Muscle layer of colon (tissue), 2 donors: ENCODE measurements at regions not wholly inside any gene's neighbourhood (a gene's known extent, or its start where the extent isn't known, plus 50 kb on each side); places are given as distances from the start of the nearest gene placed in this dataset.
"Not testable (repeated sequence)": the region's sequence is repeated elsewhere in the genome, so short reads cannot be mapped to it uniquely, and the experiment has no call there.

Experiments used
- H3K27ac ChIP-seq: one replicate; pipeline ENCODE4 v1.7.0; 2013; ENCODE audit warnings: low read depth, mild to moderate bottlenecking, low read length, moderate library complexity
- H3K27me3 ChIP-seq, 2 donors: one replicate each; pipeline ENCODE4 v1.7.0; 2013; ENCODE audit warnings: low read length in 2 of 2, mild to moderate bottlenecking in 2 of 2; ENCODE audit not compliant: insufficient read depth in 2 of 2, control insufficient read depth in 1 of 2
- H3K36me3 ChIP-seq: one replicate; pipeline ENCODE4 v1.7.0; 2013; ENCODE audit warnings: mild to moderate bottlenecking, low read length; ENCODE audit not compliant: insufficient read depth
- H3K4me1 ChIP-seq: one replicate; pipeline ENCODE4 v1.7.0; 2013; ENCODE audit warnings: mild to moderate bottlenecking, low read length; ENCODE audit not compliant: insufficient read depth
- H3K4me3 ChIP-seq, 2 donors: one replicate each; pipeline ENCODE4 v1.7.0; 2013; ENCODE audit warnings: low read length in 2 of 2, low read depth in 1 of 2, mild to moderate bottlenecking in 1 of 2, moderate library complexity in 1 of 2
- H3K9ac ChIP-seq: one replicate; pipeline ENCODE4 v1.7.0; 2013; ENCODE audit warnings: low read length
- H3K9me3 ChIP-seq: one replicate; pipeline ENCODE4 v1.7.0; 2013; ENCODE audit warnings: mild to moderate bottlenecking, low read length
- donor health status: abdominal sarcoma.
- donor health status: Adenocarcinoma of cecum.

DNA sequence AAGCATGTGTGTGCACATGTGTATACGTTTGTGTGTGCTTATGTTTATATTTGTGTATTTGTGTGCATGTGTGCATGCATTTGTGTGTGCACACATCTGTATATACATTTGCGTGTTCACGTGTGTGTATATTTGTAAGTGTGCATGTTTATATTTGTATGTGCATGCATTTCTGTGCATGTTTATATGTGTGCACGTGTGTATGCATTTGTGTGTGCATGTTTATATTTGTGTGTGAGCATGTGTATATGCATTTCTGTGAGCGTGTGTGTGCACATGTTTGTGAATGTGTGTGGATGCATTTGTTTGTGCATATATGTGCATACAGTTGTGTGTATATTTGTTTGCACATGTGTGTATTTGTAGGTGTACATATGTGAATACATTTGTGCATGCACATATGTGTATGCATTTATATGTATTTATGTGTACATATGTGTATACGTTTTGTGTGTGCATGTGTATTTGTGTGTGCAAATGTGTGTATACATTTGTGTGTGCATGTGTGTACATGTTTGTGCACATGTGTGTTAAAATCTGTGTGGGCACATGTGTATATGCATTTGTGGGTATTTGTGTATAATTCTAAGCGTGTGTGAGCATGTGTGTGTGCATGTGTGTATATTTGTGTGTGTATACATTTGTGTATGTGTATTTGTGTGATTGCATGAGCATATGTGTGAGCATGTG lies 140.4 kb upstream of the AFDN start:
- H3K27ac ChIP-seq: no peak overlapping the region
- no peaks in the 10 kb centered on the region for H3K4me1 ChIP-seq
- H3K4me3 ChIP-seq: no peak overlapping the region
- no peaks in the 10 kb centered on the region for H3K36me3 ChIP-seq
- no peak overlapping the region for H3K9ac ChIP-seq
- H3K9me3 ChIP-seq: no peaks in the 10 kb centered on the region
- no peaks in the 10 kb centered on the region for H3K27me3 ChIP-seq

DNA sequence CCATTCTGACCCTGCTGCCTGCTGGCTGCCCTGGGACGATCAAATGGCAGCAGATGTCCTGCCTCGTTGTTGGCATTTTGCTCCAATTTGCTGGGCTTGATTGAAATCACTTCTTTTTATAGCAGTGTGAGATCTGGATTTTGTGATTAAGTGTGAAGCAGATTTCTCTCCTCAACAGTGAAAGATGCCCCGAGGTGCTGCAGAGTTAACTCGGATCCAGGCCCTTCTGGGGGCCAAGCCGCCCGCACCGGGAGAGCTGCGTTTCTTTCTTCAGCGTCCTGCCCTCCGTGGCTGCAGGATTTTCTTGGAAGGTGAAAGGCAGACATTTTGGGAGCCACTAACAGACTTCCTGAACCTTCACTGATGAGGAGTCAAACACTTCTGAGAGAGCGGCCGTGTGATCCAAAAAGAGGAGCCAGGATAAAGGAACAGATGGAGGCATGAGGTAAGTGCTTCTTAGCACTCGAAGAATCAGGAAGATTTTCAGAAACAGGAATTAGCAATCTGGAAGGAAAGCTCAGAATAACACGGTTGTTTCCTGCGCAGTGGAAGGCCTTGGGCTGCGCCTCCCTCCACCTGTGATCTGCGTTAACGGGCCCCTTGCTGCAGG lies 139.5 kb upstream of the AFDN start:
- H3K4me1 ChIP-seq: no peaks in the 10 kb centered on the region
- no peak overlapping the region for H3K4me3 ChIP-seq
- H3K27ac ChIP-seq: no peak overlapping the region
- no peaks in the 10 kb centered on the region for H3K36me3 ChIP-seq
- no peaks in the 10 kb centered on the region for H3K27me3 ChIP-seq
- H3K9me3 ChIP-seq: no peaks in the 10 kb centered on the region
- no peak overlapping the region for H3K9ac ChIP-seq

DNA sequence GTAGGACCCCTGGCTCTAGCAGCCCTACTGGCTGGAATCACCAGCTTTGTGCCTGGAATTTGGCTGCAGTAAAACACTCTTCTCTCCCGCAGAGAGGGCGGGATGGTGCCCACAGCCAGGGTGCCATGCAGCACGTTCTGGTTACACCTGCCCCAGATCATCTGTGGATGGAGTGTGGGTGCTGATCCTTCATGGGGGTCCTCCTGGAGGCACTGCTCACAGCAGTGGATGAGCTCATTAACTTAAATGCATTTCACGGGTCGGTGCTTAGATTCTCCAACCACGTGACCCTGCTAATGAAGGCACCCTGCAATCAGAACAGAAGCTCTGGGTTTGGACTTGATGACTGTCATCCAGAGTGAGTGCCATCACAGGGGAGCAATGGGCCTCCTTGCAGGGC lies 138.6 kb upstream of the AFDN start:
- Histone ChIP-seq H3K27ac (no peak overlapping the region), H3K9ac (no peak overlapping the region), H3K4me1 (no peaks in the 10 kb centered on the region), H3K36me3 (no peaks in the 10 kb centered on the region), H3K27me3 (no peaks in the 10 kb centered on the region), H3K9me3 (no peaks in the 10 kb centered on the region), H3K4me3 (no peak overlapping the region)

DNA sequence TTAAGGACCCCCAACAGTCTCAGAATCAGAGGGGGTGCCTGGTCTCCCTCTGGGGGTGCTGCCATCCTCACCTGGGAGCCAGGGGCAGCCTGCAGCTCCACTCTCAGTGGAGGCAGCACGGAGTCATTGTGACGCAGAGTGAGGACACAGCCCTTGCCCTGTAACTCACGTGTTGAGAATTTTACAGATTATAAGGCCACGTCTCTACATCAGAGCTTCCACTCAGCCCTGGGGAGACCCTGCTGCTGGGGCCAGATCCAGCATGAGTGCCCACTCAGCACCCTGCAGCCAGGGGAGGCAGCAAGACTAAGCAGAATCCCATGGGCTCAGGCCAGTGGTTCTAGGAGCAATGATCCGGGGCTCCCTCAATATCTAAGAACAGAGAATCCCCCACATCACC lies 137.4 kb upstream of the AFDN start:
- Histone ChIP-seq H3K27me3 (no peaks in the 10 kb centered on the region), H3K27ac (no peak overlapping the region), H3K9me3 (no peaks in the 10 kb centered on the region), H3K4me3 (no peak overlapping the region), H3K9ac (no peak overlapping the region), H3K4me1 (no peaks in the 10 kb centered on the region), H3K36me3 (no peaks in the 10 kb centered on the region)

DNA sequence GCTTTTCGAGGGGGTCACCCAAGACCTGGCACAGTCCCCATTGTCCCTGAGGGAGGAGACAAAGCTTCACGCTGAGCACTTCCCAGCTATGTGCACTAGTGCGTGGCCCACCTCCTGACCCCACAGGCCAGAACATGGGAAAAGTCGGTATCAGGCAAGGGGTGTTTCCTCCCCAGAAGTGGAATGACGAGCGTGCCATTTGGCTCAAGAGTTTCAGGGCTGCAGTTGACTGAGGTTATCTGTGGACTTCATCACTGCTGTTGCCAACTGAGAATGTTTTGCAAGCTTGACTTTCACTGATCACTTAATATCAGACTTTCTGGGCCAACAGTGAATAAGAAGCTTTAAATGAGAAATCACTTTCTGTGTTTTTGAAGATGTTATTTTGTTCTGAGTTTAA lies 137.0 kb upstream of the AFDN start:
- H3K4me1 ChIP-seq: no peaks in the 10 kb centered on the region
- H3K9me3 ChIP-seq: no peaks in the 10 kb centered on the region
- H3K4me3 ChIP-seq: no peak overlapping the region
- no peaks in the 10 kb centered on the region for H3K36me3 ChIP-seq
- H3K9ac ChIP-seq: no peak overlapping the region
- H3K27ac ChIP-seq: no peak overlapping the region
- no peaks in the 10 kb centered on the region for H3K27me3 ChIP-seq

DNA sequence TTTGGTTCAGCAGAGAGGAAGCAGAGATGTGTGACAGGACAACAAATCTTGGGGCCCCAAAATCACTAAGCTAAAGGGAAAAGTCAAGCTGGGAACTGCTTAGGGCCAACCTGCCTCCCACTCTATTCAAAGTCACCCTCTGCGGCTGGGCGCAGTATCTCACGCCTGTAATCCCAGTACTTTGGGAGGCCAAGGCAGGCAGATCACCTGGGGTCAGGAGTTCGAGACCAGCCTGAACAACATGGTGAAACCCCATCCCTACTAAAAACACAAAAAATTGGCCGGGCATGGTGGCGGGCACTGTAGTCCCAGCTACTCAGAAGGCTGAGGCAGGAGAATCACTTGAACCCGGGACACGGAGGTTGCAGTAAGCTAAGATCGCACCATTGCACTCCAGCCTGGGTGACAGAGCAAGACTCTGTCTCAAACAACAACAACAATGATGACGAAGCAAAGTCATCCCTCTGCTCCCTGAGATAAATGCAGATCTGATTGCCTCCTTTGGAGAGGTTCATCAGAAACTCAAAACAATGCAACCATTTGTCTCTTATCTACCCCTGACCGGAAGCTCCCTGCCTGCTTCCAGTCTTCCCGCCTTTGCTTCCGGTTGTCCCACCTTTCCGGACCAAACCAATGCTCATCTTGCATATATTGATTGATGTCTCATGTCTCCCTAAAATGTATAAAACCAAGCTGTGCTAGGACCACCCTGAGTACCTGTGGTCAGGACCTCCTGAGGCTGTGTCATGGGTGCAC lies 136.4 kb upstream of the AFDN start:
- not testable (repeated sequence) for H3K27me3 ChIP-seq, H3K36me3 ChIP-seq, H3K9me3 ChIP-seq, H3K27ac ChIP-seq, H3K4me1 ChIP-seq, H3K9ac ChIP-seq, H3K4me3 ChIP-seq

DNA sequence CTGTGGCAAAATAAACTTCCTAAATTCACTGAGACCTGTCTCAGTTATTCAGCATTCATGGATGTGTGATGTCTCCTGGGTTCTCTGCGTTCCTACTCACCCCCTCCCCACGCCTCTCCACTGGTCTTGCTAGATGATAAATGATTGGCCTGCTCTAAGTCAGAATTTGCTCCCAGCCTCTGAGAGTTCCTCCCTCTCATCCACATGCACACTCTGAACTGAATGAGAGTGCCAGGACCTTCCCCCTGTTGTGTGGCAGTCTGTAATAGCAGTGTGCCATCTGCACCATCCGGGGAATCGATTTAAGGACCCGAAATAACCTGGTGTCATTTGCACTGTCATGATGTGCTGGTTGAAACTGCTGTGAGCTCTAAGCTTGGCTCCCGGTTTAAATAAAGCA lies 135.8 kb upstream of the AFDN start:
- no peaks in the 10 kb centered on the region for H3K27me3 ChIP-seq
- no peak overlapping the region for H3K4me3 ChIP-seq
- no peak overlapping the region for H3K27ac ChIP-seq
- H3K36me3 ChIP-seq: no peaks in the 10 kb centered on the region
- H3K9ac ChIP-seq: no peak overlapping the region
- H3K9me3 ChIP-seq: no peaks in the 10 kb centered on the region
- no peaks in the 10 kb centered on the region for H3K4me1 ChIP-seq

DNA sequence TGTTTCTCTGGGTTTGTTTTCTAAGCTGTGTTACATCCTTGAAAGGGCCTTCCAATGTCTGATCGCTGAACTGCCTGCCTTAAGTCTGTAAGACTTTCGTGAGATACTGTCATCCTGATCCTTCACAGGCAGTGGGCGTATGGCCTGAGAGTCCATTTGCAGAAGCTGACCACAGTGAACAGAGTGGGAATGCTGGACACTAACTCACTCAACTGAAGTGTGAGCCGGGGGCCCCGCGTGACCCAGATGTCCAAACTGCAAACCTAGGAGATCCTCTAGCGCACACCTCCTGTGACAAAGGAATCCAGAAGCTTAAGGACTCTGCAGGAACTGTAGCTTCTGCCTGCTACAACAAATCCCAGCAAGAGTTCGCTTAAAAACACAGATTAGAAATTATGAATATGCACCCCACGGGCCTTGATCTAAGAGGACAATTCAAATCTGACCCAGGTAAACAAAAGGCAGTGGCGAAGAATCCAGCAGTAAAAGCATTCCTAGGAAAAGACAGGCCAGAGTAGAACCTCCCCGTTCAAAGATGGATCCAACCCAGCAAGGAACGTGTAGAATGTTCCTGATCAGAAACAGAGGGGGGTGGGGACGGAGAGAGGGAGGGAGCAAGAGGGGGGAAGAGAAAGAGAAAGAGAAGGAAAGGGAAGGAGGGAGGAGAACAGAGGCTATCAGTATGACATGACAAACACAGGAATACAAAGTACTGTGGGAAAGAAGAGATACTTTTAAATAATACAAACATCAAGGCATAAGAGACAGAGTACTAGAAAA lies 135.0 kb upstream of the AFDN start:
- no peaks in the 10 kb centered on the region for H3K27me3 ChIP-seq
- H3K36me3 ChIP-seq: no peaks in the 10 kb centered on the region
- no peak overlapping the region for H3K4me3 ChIP-seq
- H3K27ac ChIP-seq: no peak overlapping the region
- no peaks in the 10 kb centered on the region for H3K9me3 ChIP-seq
- no peaks in the 10 kb centered on the region for H3K4me1 ChIP-seq
- H3K9ac ChIP-seq: no peak overlapping the region

DNA sequence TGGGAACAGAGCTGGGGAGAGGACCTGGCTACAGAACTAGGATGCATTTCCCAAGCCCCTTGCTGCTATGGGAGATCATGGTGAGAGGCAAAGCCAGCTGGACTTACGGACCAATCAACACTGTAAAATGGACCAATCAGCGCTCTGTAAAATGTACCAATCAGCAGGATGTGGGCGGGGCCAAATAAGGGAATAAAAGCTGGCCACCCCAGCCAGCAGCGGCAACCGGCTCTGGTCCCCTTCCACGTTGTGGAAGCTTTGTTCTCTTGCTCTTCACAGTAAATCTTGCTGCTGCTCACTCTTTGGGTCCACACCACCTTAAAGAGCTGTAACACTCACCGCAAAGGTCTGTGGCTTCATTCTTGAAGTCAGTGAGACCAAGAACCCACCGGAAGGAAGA lies 133.2 kb upstream of the AFDN start:
- not testable (repeated sequence) for H3K36me3 ChIP-seq, H3K27me3 ChIP-seq, H3K4me1 ChIP-seq, H3K27ac ChIP-seq, H3K9ac ChIP-seq, H3K4me3 ChIP-seq, H3K9me3 ChIP-seq

DNA sequence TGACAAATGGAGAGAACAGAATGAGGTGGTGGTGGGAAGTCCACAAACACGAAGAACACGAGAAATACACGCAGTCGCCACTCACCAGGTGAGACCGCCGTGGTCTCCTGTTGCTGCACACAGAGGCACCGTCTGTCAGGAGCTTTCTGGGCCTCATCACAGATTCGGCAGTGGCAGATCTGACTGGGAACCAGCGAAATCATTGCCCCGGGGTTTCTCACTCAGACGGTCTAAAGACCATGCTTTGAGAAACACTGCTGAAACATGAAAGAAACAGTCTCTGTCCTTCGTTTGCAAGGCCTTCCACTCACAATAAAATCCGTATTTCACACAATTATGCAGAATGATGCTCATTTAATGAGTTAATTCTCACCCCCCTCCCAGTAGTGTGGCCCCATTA lies 130.9 kb upstream of the AFDN start:
- Histone ChIP-seq H3K27me3 (no peaks in the 10 kb centered on the region), H3K4me1 (no peaks in the 10 kb centered on the region), H3K9ac (no peak overlapping the region), H3K4me3 (no peak overlapping the region), H3K36me3 (no peaks in the 10 kb centered on the region), H3K9me3 (no peaks in the 10 kb centered on the region), H3K27ac (no peak overlapping the region)

DNA sequence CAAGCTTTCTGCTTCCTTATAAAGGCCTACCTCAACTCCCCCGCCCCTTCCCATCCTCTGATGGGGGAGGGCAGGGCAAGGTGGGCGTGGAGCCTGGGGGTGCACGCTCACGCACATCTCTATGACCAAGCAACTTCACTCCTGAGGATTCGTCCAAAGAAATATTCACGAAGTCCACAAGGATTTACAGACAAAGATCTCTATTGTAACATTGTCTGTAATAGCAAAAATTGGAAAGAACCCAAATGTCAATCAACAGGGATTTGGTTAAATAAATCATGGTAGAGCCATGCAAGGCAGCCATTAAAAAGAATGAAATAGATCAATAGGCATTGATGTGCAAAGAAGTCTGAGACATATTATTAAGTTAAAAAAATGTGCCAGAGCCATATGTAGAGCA lies 130.4 kb upstream of the AFDN start:
- no peaks in the 10 kb centered on the region for H3K9me3 ChIP-seq
- H3K27me3 ChIP-seq: no peaks in the 10 kb centered on the region
- H3K4me1 ChIP-seq: no peaks in the 10 kb centered on the region
- H3K9ac ChIP-seq: no peak overlapping the region
- no peak overlapping the region for H3K4me3 ChIP-seq
- H3K36me3 ChIP-seq: no peaks in the 10 kb centered on the region
- H3K27ac ChIP-seq: no peak overlapping the region
